ENCODE measurements at regions not wholly inside any gene's neighbourhood (a gene's known extent, or its start where the extent isn't known, plus 50 kb on each side); places are given as distances from the start of the nearest gene placed in this dataset.

DNA sequence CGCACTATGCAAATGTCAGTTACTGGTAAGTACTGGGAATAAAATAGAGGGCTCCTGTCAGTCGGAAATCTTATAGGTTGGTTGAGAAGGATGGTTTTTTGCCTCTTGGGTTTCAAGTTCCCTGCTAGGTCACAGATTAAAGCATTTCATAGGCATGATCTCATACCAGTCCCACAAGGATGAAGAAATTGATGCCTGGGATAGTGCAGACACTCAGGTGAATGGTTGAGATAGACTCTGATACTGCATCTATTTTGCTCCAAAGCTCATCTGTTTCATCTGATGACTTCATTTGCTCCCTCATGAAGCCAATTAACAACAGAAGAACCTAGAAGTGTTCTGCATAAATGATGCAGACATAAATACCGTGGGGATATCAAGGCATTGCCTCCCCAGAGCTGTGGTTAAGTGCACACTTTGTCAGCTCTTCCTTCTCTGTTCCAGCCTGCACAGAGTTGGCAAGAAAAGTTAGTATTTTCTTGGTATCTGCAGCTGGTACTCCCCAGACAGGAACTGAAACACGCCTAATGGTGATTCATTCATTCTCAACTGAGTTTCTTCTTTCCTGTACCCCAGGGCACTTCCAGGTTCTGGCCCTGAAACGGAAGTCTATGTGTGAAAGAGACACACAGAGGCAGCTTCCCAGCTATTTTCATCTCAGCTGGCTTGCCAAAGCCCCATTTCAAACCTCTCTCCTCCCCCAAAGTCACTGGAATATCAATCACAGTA lies 418.3 kb upstream of the SALL1 start:
- TF ChIP-seq, protein P1, sequence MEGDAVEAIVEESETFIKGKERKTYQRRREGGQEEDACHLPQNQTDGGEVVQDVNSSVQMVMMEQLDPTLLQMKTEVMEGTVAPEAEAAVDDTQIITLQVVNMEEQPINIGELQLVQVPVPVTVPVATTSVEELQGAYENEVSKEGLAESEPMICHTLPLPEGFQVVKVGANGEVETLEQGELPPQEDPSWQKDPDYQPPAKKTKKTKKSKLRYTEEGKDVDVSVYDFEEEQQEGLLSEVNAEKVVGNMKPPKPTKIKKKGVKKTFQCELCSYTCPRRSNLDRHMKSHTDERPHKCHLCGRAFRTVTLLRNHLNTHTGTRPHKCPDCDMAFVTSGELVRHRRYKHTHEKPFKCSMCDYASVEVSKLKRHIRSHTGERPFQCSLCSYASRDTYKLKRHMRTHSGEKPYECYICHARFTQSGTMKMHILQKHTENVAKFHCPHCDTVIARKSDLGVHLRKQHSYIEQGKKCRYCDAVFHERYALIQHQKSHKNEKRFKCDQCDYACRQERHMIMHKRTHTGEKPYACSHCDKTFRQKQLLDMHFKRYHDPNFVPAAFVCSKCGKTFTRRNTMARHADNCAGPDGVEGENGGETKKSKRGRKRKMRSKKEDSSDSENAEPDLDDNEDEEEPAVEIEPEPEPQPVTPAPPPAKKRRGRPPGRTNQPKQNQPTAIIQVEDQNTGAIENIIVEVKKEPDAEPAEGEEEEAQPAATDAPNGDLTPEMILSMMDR (IDR thresholded peaks at IDR 0.05; ENCODE audit: poor library complexity), result no peak
- TF ChIP-seq EZH2 (IDR thresholded peaks at IDR 0.05; ENCODE audit: borderline replicate concordance), result no peak
- TF ChIP-seq EZH2phosphoT487 (IDR thresholded peaks at IDR 0.05; ENCODE audit: low read depth, severe bottlenecking, unreplicated experiment), result no peak
